ENCODE measurements at regions not wholly inside any gene's neighbourhood (a gene's known extent, or its start where the extent isn't known, plus 50 kb on each side); places are given as distances from the start of the nearest gene placed in this dataset.
"Not testable (repeated sequence)": the region's sequence is repeated elsewhere in the genome, so short reads cannot be mapped to it uniquely, and the experiment has no call there.

- no peak for ATAC-seq
- no peaks in the 10 kb centered on the region for H3K4me1 Mint-ChIP-seq
- intact Hi-C loops (cut with micrococcal nuclease) = no loop called here
- no peak for DNase-seq
- Histone ChIP-seq H3K27me3 (ENCODE audit: control insufficient read depth, insufficient read depth, low read length) (no peaks in the 10 kb centered on the region), H3K4me1 (ENCODE audit: control insufficient read depth, insufficient read depth, low read length) (no peaks in the 10 kb centered on the region), H3K27ac (ENCODE audit: low read length) (no peak overlapping the region), H3K9me3 (ENCODE audit: control insufficient read depth, insufficient read depth, low read length) (no peaks in the 10 kb centered on the region), H3K4me3 (ENCODE audit: low read length) (no peak overlapping the region), H3K36me3 (ENCODE audit: control insufficient read depth, insufficient read depth, low read length) (no peaks in the 10 kb centered on the region)
- no peaks in the 10 kb centered on the region for H3K27me3 Mint-ChIP-seq (ENCODE audit: low read depth in 2 of 2)
- H3K27ac Mint-ChIP-seq = no peak overlapping the region
- H3K4me3 Mint-ChIP-seq = no peak overlapping the region
- 95% methylated on average over 5 of the region's 6 CpGs for WGBS (ENCODE audit: insufficient coverage)
- TF ChIP-seq CTCF (IDR thresholded peaks at IDR 0.05) = no peak
- peaks cover 9 to 17% of the 10 kb centered on the region in 2 donors for H3K9me3 Mint-ChIP-seq
- no peaks in the 10 kb centered on the region for H3K36me3 Mint-ChIP-seq
These were observed 131.5 kb upstream of the LRATD1 start for GRCh38 chr2:14501061-14501460.

GRCh38 chr2:14506955-14507354 is 125.6 kb upstream of the LRATD1 start:
- H3K4me1 Mint-ChIP-seq; intact Hi-C loops (cut with micrococcal nuclease); DNase-seq; H3K27ac Mint-ChIP-seq; H3K4me3 ChIP-seq (ENCODE audit: low read length); H3K36me3 Mint-ChIP-seq; H3K4me3 Mint-ChIP-seq; H3K36me3 ChIP-seq (ENCODE audit: control insufficient read depth, insufficient read depth, low read length); H3K4me1 ChIP-seq (ENCODE audit: control insufficient read depth, insufficient read depth, low read length); H3K9me3 ChIP-seq (ENCODE audit: control insufficient read depth, insufficient read depth, low read length); H3K27me3 ChIP-seq (ENCODE audit: control insufficient read depth, insufficient read depth, low read length); ATAC-seq; H3K27ac ChIP-seq (ENCODE audit: low read length); H3K27me3 Mint-ChIP-seq (ENCODE audit: low read depth in 2 of 2): not testable (repeated sequence)
- peaks cover 12 to 15% of the 10 kb centered on the region in 2 donors for H3K9me3 Mint-ChIP-seq
- WGBS (ENCODE audit: insufficient coverage) = 97% methylated on average over 12 of the region's 12 CpGs

- Histone ChIP-seq H3K4me1 (ENCODE audit: control insufficient read depth, insufficient read depth, low read length) (no peaks in the 10 kb centered on the region), H3K27me3 (ENCODE audit: control insufficient read depth, insufficient read depth, low read length) (no peaks in the 10 kb centered on the region), H3K4me3 (ENCODE audit: low read length) (no peak overlapping the region), H3K27ac (ENCODE audit: low read length) (no peak overlapping the region), H3K9me3 (ENCODE audit: control insufficient read depth, insufficient read depth, low read length) (peaks cover 3% of the 10 kb centered on the region), H3K36me3 (ENCODE audit: control insufficient read depth, insufficient read depth, low read length) (no peaks in the 10 kb centered on the region)
- Mint-ChIP-seq H3K9me3 (peaks cover 10 to 17% of the 10 kb centered on the region in 2 donors), H3K36me3 (no peaks in the 10 kb centered on the region), H3K27ac (no peak overlapping the region), H3K4me1 (no peaks in the 10 kb centered on the region), H3K27me3 (ENCODE audit: low read depth in 2 of 2) (no peaks in the 10 kb centered on the region), H3K4me3 (no peak overlapping the region)
- DNase-seq = no peak
- intact Hi-C loops (cut with micrococcal nuclease) = no loop called here
- ATAC-seq = no peak
- 71% methylated on average over 4 of the region's 4 CpGs for WGBS (ENCODE audit: insufficient coverage)
- TF ChIP-seq CTCF (IDR thresholded peaks at IDR 0.05) = no peak
These were observed 121.0 kb upstream of the LRATD1 start for GRCh38 chr2:14511541-14511940.

- Histone ChIP-seq H3K9me3 (ENCODE audit: control insufficient read depth, insufficient read depth, low read length) (no peaks in the 10 kb centered on the region), H3K4me3 (ENCODE audit: low read length) (no peak overlapping the region), H3K27ac (ENCODE audit: low read length) (no peak overlapping the region), H3K36me3 (ENCODE audit: control insufficient read depth, insufficient read depth, low read length) (no peaks in the 10 kb centered on the region), H3K27me3 (ENCODE audit: control insufficient read depth, insufficient read depth, low read length) (no peaks in the 10 kb centered on the region), H3K4me1 (ENCODE audit: control insufficient read depth, insufficient read depth, low read length) (no peaks in the 10 kb centered on the region)
- no peaks in the 10 kb centered on the region for H3K36me3 Mint-ChIP-seq
- peaks cover 13 to 19% of the 10 kb centered on the region in 2 donors for H3K9me3 Mint-ChIP-seq
- TF ChIP-seq CTCF (IDR thresholded peaks at IDR 0.05) = no peak
- no peak overlapping the region for H3K4me3 Mint-ChIP-seq
- H3K4me1 Mint-ChIP-seq = no peaks in the 10 kb centered on the region
- DNase-seq (no peak), ATAC-seq (no peak)
- intact Hi-C loops (cut with micrococcal nuclease) = no loop called here
- 25% methylated on average over 1 of the region's 1 CpG for WGBS (ENCODE audit: insufficient coverage)
- H3K27ac Mint-ChIP-seq = no peak overlapping the region
- H3K27me3 Mint-ChIP-seq (ENCODE audit: low read depth in 2 of 2) = no peaks in the 10 kb centered on the region
These were observed 118.6 kb upstream of the LRATD1 start for GRCh38 chr2:14513903-14514302.

Measured in natural killer cell (primary cell).